ENCODE measurements at regions not wholly inside any gene's neighbourhood (a gene's known extent, or its start where the extent isn't known, plus 50 kb on each side); places are given as distances from the start of the nearest gene placed in this dataset.

GRCh38 chr7:132672200-132672990 is 96.1 kb upstream of the PLXNA4 start:
- Histone ChIP-seq H3K36me3 (ENCODE audit: control insufficient read depth in 2 of 3, insufficient read depth in 3 of 3, low read length in 3 of 3) (no peaks in the 10 kb centered on the region), H3K27ac (ENCODE audit: low read depth in 2 of 2, low read length in 2 of 2) (no peak overlapping the region), H3K9me3 (ENCODE audit: control insufficient read depth in 2 of 3, insufficient read depth in 1 of 3, low read length in 3 of 3) (no peaks in the 10 kb centered on the region), H3K4me3 (ENCODE audit: low read length in 3 of 3) (no peak overlapping the region), H3K27me3 (ENCODE audit: control insufficient read depth, insufficient read depth, low read length) (no peaks in the 10 kb centered on the region), H3K9ac (ENCODE audit: low read length in 3 of 3) (no peak overlapping the region), H3K4me1 (ENCODE audit: control insufficient read depth in 2 of 3, insufficient read depth in 2 of 3, low read depth in 1 of 3, low read length in 3 of 3) (no peaks in the 10 kb centered on the region)
- TF ChIP-seq CTCF (IDR thresholded peaks at IDR 0.05; ENCODE audit: borderline replicate concordance, extremely low read depth, insufficient read depth), result no peak
- DNase-seq (peak in 1 of 5 donors; percentile 24), FAIRE-seq (no peak)
- intact Hi-C loops (cut with DNase I), result no loop called here

- DNase-seq (no peak), FAIRE-seq (no peak)
- intact Hi-C loops (cut with DNase I), result no loop called here
- H3K4me1 ChIP-seq (ENCODE audit: control insufficient read depth in 2 of 3, insufficient read depth in 2 of 3, low read depth in 1 of 3, low read length in 3 of 3), result no peaks in the 10 kb centered on the region
- no peaks in the 10 kb centered on the region for H3K36me3 ChIP-seq (ENCODE audit: control insufficient read depth in 2 of 3, insufficient read depth in 3 of 3, low read length in 3 of 3)
- H3K27ac ChIP-seq (ENCODE audit: low read depth in 2 of 2, low read length in 2 of 2), result no peak overlapping the region
- no peak overlapping the region for H3K9ac ChIP-seq (ENCODE audit: low read length in 3 of 3)
- no peak overlapping the region for H3K4me3 ChIP-seq (ENCODE audit: low read length in 3 of 3)
- TF ChIP-seq CTCF (IDR thresholded peaks at IDR 0.05; ENCODE audit: borderline replicate concordance, extremely low read depth, insufficient read depth), result no peak
- H3K27me3 ChIP-seq (ENCODE audit: control insufficient read depth, insufficient read depth, low read length), result no peaks in the 10 kb centered on the region
- H3K9me3 ChIP-seq (ENCODE audit: control insufficient read depth in 2 of 3, insufficient read depth in 1 of 3, low read length in 3 of 3), result no peaks in the 10 kb centered on the region
Observed at GRCh38 chr7:132666774-132667172, 90.5 kb upstream of the PLXNA4 start.

- no peak overlapping the region for H3K27ac ChIP-seq (ENCODE audit: low read depth in 2 of 2, low read length in 2 of 2)
- intact Hi-C loops (cut with DNase I), result no loop called here
- no peaks in the 10 kb centered on the region for H3K9me3 ChIP-seq (ENCODE audit: control insufficient read depth in 2 of 3, insufficient read depth in 1 of 3, low read length in 3 of 3)
- TF ChIP-seq CTCF (IDR thresholded peaks at IDR 0.05; ENCODE audit: borderline replicate concordance, extremely low read depth, insufficient read depth), result no peak
- H3K36me3 ChIP-seq (ENCODE audit: control insufficient read depth in 2 of 3, insufficient read depth in 3 of 3, low read length in 3 of 3), result no peaks in the 10 kb centered on the region
- H3K4me1 ChIP-seq (ENCODE audit: control insufficient read depth in 2 of 3, insufficient read depth in 2 of 3, low read depth in 1 of 3, low read length in 3 of 3), result no peaks in the 10 kb centered on the region
- FAIRE-seq, result no peak
- no peaks in the 10 kb centered on the region for H3K27me3 ChIP-seq (ENCODE audit: control insufficient read depth, insufficient read depth, low read length)
- DNase-seq, result peak in 2 of 5 donors; percentile 15 to 26
- no peak overlapping the region for H3K4me3 ChIP-seq (ENCODE audit: low read length in 3 of 3)
- no peak overlapping the region for H3K9ac ChIP-seq (ENCODE audit: low read length in 3 of 3)
Observed at GRCh38 chr7:132666071-132666773, 90.0 kb upstream of the PLXNA4 start.
